GM19467 (cell line): ENCODE measurements at regions not wholly inside any gene's neighbourhood (a gene's known extent, or its start where the extent isn't known, plus 50 kb on each side); places are given as distances from the start of the nearest gene placed in this dataset.
"Not testable (repeated sequence)": the region's sequence is repeated elsewhere in the genome, so short reads cannot be mapped to it uniquely, and the experiment has no call there.

Experiments
- ATAC-seq: cut with Tn5 transposase; IDR thresholded peaks from one replicate; pipeline ENCODE4 v1.9.1; 2021; ENCODE audit warnings: mild to moderate bottlenecking, moderate library complexity; ENCODE audit not compliant: unreplicated experiment

DNA sequence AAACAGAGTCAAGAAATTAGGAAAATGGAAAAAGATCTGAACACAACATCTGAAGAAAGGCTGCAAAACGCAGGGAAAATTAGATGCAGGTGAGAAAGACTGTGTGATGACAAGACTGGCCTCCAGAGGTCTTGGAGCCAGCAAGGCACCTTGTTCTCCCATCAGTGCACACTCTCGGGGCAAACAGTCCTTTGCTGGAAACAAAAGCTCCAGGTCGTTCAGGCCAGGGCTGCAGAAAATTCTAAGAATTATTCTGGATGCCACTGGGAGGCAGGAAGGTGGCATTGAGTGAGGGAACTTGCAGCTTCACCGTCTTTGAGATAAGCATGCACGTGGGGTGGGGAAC lies 219.9 kb upstream of the SSTR4 start:
- no peak for ATAC-seq

DNA sequence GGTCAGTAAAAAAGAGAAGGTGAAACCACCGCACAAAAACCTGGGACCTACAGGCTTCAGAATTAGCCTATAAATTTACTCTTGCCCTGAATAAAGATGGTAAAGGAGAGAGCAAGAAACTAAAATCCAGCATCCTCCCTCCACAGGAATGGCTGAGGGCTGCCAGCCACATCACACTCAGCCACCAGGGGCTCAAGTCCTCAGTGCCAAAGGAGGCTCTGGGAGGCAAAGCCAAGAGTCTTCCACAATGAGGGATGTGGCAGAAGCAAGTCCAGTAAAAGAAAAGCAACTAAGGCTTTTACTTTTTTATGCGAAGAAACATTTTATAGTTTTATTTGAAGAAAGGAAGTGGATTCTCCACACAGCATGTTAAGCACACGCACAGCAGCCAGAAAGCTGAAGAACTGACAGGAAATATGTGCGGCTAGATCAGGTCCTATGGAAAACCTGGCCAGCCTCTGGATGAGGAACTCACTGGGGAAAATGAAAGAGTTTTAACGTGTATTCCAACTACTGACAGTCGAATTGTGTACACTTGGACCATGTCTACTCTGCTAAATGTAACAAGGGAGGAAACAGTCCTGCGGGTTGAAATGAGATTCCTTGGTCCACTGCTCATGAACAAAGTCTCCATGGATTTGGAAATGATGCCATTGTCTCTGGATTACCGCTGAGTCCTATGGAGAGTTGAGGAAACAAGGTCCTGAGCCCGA lies 219.4 kb upstream of the SSTR4 start:
- ATAC-seq: no peak

DNA sequence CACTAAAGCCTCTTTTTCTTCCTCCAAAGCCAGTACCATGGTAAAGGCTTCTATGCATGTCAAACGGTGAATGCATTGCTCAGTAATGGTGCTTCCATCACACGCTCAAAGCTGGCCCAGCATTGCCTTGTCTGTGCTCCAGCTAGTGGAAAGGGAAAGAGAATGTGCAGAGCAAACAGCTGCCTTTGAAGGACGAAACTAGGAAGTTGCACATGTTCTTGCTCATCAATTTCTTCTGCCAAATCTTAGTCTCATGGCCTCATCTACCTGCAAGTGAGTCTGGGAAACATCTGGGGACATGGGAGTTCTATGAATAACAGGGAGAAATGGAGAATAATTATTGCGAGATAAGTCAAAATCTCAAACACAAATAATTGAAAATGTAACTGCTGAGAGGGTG lies 216.5 kb upstream of the SSTR4 start:
- no peak for ATAC-seq

DNA sequence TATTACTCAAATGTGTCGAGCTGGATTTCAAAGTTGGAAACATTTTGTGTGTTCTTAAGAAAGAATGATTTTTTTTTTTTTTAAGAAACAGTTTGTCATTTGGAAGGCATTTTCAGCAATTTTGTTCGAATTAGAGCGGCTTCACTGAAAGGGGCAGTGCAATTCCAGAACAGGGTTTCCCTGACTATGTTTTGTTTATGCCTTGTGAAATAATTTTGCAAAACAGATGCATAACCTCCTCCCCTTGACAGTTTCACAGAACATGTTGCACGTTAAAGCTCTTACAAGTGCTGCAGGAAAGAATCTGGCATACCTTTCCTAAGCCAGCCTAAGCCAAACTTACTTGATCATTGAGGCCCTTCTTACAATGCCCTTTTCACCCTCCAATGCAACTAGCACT lies 216.0 kb upstream of the SSTR4 start:
- no peak for ATAC-seq

DNA sequence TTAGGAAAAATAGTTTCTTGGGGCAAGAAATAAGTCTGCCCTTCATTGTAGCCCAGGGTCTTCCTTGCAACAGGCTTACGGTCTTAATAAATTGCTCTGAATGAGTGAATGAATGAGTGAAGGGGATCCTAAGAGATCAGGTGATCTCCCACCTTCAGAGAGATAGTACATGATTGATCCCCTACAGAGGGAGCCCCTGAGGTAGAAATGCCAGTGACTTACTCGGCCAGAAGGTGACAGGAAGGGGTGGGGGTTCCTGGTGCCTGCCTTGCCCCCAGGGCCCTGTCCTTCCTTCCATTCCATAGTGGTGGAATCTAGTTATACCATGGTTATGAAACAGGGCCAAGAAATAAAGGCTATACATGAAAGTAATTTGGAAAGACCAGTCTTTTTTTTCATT lies 215.3 kb upstream of the SSTR4 start:
- no peak for ATAC-seq

DNA sequence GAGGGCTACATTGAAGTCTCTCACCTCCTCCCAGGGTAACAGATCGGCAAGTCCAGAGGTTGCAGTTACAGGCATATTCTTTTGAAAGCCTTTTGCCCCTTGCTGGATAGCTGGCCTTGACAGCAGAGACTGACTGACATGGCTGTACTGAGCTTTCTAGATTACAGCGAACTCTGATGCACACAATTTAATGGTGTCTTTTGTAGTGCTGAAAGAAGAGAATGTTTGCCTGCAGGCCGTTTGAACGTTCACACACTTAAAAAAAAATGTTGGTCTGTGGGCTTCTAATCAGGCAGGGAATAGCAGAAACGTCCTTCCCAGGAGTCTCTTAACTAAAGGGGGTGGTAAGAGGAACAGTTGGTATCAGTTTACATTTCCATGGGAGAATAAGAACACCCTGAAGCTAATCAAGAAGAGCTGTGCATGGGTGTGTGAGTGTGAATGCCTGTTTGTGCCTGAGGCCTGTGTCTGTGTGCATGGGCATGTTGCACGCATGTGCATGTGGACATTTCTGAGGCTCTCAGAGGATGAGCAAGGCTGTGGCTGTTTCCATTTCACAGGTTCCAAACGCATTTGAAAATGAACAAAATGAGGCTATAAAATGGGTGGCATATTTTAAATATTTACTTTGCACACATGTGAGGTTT lies 213.9 kb upstream of the SSTR4 start:
- no peak for ATAC-seq

DNA sequence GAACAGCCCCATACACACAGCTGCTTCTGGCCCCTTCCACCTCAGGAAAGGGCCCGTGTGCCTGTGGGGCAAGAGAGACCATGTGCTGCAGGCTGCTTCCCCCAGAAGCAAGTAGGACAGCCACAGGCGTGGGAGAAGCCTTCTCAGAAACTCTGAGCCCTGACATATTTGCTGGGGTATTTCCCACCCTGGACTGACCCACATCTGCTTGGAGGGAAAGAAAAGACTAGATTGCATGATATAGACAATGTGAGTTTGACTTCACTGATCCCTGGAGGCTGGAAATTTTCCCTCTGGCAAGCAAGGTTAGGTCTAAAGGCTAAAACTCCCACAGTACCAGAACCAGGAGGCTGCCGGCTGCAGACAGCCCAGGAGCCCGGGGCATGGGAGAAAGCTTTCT lies 213.3 kb upstream of the SSTR4 start:
- no peak for ATAC-seq

DNA sequence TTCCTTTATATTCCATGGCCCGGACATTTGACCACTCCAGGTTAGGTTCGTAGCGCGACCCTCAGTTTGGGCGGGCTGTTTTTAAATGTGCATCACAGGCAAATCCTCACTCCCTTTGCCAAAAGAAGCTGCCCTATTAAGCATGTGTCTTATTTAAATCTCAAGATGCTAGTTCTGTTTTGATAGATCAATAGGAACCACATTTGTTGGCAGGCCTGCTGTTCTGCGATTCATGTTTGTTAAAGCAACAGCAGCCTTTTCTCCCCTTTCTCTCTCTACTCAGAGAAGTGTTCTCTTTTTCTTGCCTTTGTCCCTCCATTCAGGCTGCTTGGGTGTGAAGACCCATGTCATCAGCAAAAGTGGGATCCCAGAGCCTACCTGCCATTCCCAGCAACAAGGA lies 212.0 kb upstream of the SSTR4 start:
- ATAC-seq: no peak

DNA sequence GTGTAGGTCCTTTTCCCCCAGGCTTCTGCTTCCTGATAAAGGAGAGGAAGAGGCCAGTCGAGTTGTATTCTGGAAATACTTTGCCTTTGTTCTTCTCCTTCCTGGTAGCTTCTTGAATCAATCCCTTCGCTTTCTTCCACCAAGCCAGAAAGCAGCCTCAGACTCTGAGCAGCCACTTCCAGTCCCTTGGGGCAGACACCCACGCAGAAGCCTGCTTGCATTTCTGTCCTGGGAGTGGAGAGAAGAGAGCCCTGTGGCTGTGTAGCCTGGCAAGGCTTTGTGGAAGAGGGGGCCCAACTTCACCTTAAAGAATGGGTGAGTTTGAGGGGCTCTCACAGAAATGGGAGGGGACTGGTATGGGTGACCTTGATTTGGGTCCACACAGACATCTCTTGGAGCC lies 211.0 kb upstream of the SSTR4 start:
- no peak for ATAC-seq

DNA sequence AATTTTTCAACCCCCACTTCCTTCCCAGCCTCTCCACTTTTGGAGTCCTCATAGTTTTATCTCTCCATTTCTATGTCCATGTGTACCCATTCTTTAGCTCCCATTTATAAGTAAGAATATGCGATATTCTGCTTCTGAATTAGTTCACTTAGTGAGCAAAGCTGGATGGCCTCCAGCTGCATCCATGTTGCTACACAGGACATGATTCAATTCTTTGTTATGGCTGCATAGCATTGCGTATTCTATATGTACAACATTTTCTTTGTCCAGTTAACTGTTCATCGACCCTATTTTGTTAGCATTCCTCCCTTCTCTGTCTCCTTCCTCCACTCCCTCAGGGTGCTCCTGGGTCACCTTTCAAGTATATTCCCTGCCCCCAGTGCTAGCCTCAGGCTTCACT lies 210.0 kb upstream of the SSTR4 start:
- ATAC-seq: no peak

DNA sequence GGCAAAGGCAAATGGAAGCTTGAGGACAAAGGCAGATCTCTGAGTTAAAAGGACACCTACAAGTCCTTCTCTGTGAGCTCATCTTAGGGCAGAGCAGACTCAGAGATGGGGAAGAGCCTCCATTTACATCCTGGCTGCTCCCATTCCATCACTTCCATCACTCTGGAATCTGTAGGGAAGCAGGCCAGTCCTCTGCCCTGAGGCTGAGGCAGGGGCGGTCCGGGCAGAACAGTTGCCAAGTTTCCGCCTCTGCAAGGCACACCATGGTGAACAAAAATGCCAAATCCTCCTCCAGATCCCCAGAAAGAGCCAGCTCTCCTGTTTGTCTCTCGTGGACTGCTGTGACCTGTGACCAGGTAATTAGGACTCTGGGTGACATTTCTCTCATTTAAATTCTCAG lies 209.6 kb upstream of the SSTR4 start:
- no peak for ATAC-seq

DNA sequence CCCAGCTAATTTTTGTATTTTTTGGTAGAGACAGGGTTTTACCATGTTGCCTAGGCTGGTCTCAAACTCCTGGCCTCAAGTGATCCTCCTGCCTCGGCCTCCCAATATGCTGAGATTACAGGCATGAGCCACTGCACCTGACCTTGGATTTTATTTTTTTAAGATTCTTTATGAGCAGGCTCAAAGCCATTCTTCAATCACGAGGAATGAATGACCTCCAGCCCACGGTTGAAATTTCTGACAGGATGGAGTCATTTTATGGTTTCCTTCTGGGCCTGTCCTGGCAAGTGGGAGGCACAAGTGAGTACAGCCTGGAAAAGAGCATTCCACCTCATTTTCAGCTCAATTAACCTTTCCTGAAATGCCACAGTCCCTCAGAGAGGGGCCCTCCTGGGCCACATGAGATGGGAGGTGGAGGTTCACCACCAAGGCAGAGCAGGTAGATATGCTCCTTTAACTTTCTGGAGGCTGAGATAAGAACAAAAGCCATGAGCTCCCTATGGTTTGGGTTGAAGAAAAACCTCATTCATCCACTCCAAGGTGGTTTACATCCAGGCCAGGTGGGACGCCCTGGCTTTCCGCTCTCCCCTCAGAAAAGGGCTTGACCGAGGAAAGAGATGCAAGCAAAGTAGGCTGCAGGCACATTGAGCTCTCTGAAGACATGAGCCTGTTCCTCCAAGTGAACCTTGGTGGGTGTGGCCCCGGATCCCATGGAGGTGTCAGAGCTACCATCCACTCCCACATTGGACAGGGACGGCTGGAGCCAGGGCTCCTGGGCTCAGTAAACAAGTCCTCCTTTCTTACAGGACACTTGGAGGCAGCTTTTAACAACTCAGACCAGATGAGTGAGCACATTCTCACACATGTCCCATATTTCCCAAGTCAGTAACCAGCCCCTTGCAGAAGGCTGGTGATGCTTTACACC lies 208.5 kb upstream of the SSTR4 start:
- ATAC-seq: no peak

DNA sequence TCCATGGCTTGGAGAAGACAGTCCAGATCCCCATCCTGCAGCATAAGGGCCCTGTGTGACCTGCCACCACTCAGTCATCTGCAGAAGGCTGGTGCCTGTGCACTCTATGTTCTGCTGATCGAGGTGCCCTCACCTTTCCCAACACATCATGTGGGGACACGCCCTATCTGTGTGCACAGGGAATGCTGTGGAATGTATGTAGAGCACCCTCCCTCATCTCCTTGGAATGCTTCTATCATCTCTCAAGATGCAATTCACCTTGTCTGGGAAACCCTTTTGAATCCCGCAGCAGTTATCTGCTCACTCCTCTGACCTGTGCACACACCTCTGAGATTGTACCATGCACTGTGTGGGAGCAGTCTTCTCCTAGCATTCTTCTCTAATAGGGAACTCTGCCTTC lies 207.2 kb upstream of the SSTR4 start:
- no peak for ATAC-seq

DNA sequence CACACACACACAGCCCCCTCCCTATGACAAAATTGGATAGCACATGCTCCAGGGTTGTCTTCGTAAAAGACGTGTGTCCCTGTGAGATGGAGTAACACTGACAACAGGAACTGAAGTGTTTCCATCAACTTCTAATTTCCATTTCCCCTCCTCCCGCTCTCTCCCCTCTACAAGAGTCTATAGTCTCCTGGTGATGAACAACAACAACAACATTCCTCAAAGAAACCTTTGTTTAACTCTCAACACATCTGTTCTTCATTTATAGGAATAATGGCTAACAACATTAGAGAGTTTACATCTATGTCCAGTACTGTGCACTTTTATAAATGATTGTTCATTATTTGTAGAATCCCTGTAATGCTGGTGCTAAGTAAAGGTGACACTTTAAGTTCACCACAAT lies 205.8 kb upstream of the SSTR4 start:
- ATAC-seq: no peak

DNA sequence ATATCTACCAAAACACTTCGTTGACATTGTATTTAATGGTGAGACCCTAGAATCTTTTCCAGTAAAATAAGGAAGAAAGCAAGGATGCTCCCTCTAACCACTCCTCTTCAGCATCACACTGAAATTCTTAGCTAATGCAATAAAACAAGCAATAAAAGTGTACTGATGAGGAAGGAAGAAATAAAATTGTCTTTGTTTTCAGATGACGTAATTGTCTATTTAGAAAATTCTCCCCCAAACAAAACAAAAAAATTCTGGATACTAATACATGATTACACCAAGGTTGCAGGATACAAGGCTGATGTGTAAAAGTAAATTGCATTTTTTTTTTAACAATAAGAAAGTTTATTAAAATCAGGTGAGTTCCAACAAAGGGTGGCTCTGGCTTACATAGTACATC lies 205.0 kb upstream of the SSTR4 start:
- no peak for ATAC-seq

DNA sequence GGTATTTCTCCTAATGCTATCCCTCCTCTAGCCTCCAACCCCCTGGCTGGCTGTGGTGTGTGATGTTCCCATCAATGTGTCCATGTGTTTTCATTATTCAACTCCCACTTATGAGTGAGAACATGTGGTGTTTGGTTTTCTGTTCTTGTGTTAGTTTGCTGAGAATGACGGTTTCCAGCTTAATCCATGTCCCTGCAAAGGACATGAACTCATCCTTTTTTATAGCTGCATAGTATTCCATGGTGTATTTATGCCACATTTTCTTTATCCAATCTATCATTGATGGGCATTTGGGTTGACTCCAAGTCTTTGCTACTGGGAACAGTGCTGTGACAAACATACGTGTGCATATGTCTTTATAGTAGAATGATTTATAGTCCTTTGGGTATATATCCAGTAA lies 204.4 kb upstream of the SSTR4 start:
- ATAC-seq: not testable (repeated sequence)

DNA sequence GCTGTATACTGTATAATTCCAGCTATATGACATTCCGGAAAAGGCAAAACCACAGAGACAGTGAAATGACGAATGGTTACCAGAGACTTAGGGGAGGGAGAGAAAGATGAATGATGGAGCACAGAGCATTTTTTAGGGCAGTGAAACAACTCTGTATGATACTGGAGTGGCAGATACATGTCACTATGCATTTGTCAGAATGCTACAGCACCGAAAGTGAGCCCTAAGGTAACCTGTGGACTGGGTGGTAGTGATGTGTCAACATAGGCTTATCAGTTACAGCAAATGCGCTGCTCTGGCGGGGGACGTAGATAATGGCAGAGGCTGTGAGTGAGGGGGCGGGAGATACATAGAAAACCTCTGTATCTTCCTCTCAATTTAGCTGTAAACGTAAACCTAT lies 201.3 kb upstream of the SSTR4 start:
- no peak for ATAC-seq

DNA sequence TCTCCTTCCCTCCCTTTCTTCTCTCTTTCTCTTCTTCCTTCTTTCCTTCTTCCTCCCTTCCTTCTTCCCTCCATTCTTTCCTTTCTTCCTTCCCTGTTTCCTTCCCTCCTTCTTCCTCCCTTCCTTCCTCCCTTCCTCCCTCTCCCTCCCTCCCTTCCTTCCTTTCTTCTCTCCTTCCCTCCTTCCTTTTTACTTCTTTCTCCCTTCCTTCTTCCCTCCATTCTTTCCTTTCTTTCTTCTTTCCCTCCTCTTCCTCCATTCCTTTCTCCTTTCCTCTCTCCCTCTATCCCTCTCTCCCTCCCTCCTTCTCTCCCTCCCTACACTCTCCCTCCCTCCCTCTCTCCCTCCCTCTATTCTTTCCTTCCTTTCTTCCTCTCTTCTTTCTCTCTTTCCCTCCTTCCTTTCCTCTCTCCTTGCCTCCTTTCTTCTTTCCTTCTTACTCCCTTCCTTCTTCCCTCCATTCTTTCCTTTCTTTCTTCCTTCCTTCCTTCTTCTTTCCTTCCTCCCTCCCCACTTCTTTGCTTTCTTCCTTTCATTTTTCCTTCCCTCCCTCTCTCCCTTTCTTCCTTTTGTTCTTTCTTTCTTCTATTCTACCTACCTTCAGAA lies 200.4 kb upstream of the SSTR4 start:
- ATAC-seq: no peak

DNA sequence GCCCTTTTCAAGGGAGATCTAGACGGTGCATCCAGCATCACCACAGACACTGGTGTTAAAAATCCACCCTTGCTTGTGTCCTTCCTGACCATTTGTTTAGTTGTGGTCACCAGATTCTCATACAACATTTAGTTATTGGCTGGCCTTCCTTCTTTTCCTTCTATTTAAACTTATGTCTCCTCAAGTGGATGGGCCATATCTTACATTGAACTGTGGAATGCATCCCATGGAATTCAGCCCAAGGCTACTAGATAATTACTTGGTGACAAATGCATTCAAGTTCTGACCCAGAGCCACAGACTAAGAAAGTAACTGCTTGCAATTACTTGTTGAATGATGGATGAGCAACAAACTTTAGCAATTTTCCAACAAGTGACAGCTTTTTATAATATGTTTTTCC lies 198.9 kb upstream of the SSTR4 start:
- ATAC-seq: no peak

DNA sequence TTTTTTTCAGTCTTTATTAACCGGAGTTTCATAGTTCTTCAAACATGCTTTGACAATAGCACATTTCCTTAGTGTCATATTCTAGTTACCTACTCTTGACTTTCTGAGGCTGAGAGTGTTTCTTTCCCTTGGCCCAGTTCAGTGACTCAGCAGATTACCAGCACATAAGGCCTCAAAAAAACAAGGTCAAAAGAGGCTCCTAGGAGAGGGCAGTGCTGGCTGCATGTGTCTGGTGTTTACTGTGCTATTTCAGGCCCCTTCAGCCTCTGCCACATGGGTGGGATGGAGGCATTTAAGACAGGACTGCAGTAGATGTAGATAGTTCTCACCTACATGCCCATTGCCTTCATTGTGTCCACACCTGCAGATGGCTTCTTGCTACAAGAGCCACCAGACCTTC lies 198.2 kb upstream of the SSTR4 start:
- no peak for ATAC-seq

DNA sequence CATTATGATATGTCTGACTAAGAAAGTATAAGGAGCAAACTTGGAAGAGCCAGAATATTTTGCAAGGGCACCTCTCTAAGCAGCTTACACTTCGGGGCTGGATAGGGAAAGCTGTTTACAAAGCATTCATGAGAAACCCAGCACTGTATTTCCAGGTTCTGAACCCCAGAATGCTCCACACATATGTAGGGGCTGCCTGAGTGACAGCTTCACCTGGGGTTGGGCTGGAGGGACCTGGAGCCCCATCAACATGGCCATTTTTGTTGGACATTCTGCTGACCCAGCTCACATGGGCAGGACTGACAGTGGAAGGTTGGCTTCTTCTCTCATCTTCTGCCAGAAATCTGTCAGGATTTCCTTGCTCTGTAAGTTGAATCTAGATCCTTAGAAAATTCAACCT lies 197.1 kb upstream of the SSTR4 start:
- no peak for ATAC-seq

DNA sequence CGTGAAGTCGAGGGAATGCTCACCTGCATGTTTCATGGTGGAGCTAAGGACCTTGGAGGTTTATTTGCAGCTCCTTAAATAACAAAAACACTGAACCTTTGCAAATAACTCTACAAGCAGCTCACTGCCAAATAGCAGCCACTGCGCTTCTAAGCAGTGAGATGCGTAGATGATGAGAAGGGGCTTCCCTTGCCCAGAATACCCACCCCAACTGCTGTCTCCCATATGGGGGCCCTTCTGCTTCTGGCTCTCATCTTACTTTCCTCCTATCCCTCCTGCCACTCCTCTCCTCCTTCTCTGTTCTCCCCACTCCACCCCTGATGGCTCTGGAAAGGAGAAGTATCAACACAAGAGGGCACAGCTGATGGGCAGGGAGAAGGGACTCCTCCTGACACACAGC lies 193.3 kb upstream of the SSTR4 start:
- ATAC-seq: no peak
